ENCODE measurements at regions not wholly inside any gene's neighbourhood (a gene's known extent, or its start where the extent isn't known, plus 50 kb on each side); places are given as distances from the start of the nearest gene placed in this dataset.

DNA sequence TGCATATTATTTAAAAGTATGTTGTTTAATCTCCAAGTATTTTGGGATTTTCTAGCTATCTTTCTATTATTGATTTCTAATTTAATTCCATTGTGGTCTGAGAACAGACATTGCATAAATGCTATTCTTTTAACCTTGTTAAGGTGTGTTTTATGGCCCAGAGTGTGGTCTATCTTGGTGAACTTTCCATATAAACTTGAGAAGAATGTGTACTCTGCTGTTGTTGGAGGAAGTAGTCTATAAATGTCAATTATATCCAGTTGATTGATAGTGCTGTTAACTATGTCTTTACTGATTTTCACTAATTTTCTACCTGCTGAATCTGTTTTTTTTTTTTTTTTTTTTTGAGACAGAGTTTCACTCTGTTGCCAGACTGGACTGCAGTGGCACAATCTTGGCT lies 180.9 kb downstream of the ZNF621 start:
- DNase-seq = no peak

DNA sequence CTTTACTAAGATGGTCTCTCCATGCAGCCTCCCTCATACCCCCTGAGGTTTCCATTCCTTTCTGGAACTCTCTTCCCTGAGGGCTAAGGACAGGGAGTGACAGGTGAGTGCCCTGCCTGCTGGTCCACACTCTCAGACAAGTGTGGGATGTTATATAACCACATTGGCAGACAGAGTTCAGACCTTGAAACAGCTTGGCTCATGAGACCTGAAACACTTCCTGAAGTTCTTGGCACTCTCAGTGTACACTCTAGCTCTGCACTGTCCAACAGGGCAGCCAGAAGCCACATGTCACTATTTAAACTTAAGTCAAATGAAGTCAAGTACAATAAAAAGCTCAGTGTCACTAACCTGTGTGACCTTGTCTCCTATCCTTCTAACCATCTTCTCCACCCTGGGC lies 188.5 kb downstream of the ZNF621 start:
- no peak for DNase-seq

DNA sequence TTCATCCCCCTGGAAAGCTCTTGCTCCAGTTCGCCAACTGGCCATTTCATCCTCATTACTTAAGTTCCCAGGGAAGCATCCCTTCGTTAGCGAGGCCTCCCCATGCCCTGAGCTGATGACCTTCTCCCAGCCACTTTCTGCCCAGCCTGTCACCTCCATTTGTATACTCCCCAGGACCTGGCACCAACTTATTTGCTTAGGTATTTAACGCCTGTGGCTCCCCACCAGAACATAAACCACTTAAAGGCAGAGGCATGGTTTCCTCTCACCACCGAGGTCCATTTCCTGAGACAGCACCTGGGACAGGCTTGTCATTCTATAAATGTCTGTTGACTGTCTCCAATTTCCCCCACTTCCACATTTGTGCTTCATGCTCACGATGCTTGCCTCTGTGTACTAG lies 189.0 kb downstream of the ZNF621 start:
- DNase-seq = peak in 1 of 3 experiments; percentile 0

DNA sequence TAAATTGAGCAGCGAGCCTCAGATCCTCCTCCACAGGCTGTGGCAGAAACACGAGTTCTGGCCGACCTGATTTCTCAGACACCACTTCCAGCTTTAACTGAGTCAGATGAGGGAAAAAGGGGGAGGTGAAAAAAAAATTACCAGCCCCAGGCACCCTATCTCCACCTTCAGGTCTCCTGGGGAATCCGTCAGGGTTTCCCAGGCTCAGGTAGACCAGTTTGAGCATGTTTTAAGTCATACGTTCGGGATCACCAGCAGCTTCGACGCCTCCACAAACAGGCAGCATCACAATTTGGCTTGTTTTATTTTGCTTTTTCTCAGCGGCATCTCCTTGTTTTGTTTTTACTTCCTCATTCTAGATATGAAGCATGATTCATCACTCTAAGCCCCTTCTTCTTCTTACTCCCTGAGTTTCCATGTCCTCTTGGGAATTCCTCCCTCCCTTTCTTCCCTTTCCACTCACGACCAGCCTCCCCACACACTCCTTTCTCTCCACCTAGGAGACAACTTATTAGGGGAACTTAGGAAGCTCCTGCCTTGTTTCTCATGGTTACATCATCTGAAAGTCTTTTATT lies 190.1 kb downstream of the ZNF621 start:
- no peak for DNase-seq

DNA sequence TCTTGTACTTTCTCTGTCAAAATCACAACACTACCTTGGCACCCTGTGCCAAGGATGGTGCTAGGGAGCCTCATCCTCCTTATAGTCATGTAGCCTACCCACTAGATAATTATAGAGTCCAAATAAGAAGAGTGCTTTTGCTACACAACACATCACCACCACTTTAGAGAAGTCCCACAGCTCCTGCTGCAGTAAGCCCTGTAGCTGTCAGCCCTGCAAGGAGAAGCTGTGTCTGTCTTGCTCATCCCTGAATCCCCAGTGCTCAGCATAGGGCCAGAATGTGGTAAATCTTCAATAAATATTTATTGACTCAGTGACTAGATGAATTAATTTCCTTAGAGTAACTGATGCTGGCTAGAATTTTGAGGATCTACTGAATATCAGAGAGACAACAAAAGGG lies 190.8 kb downstream of the ZNF621 start:
- DNase-seq = no peak

DNA sequence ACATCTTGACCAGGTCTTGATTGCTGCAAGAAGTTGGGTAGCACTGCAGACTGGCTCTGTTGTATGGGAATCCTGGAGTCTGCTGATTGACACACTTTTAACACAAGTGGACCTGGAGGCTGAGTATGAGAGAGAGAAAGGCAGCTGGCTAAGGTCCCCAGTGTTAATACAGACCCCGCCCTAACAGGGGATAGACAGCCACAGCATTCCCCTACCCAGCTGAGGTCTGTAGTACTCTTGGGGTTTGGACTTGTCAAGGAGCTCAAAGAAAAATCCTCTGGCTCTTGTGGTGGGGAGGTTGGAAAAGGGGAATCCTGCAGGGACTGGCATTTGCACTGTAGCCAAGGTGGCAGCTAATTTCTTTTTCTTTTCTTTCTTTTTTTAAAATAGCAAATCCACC lies 192.7 kb downstream of the ZNF621 start:
- DNase-seq = no peak

DNA sequence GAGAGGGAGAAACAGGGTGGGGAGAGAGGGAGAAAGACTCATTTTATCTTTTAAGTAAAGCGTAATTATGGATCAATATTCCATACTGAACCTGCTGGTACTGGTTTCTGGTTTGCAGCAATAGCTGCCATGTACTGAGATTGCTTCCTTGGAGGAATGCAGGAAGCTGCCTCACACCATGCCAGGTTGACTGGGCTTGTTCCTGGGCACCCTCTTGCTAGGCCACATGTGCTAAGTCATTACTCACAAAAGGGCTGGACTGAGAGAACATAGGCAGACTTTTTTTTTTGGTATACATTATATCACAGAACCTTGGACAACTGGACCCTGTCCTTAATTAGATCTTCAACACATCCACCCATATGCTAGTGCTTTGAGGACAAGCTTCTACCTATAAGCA lies 193.4 kb downstream of the ZNF621 start:
- no peak for DNase-seq

DNA sequence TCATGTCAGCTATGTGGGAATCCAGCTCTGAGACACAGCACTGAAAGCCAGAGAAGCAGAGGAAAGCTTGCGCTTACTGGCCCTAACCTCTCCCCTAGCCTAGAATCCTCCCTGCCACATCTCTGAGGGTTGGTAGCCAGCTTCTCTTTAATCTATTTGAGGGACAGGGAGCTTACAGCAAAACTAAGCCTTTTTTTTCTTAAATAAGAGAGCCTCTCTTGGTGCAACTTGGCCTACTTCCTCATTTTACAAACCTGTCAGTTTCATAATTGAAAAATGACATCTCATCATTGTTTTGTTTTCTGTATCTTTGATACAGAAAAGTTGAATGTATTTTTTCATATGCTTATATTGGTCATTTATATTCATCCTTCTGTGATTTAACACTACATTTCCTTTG lies 193.9 kb downstream of the ZNF621 start:
- no peak for DNase-seq

DNA sequence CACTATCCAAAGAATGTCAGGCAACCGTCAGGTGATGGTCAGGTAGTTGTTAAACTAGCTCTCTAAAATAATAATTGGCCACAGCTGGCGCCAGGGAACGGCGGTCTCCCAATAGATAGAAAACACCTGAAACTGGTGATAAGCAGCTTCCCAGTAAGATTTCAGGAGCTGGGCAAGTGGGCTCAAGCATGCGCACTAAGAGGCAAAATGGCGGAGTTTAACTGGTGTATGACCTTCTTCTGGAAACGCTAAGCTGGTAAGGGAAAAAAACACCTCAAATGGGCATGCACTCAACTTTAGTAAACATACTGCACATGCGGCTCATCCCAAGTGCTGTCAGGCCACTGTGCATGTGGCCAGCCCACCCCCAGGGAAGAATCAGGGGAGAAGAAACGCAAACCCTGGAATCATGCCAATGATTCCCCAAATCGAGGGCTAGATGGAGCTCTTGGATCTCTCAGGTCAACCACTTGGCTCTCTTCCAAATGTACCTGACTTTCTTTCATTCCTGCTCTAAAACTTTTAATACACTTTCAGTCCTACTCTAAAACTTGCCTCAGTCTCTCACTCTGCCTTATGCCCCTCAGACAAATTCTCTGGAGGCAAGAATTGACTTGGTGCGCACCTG lies 195.0 kb downstream of the ZNF621 start:
- peak; percentile 17 to 71 (median 47) for DNase-seq

DNA sequence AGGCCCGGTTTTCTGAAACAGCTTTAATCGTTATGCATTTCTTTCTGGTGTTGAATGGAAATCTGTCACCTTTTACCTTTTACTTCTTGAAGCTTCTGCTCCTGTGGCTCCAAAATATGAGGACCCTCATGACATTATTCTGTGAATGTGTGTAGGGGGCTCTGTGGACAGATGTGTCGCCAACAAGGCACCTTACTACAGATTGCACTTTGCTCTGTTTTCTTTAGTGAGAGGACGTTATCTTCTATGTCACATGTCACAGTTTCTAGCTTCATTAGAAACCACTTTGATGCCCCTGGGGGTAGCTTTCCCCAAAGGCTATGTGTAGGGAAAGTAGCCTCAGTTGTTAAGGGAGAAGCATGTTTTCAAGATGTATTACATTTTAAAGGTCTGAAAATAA lies 195.6 kb downstream of the ZNF621 start:
- no peak for DNase-seq

DNA sequence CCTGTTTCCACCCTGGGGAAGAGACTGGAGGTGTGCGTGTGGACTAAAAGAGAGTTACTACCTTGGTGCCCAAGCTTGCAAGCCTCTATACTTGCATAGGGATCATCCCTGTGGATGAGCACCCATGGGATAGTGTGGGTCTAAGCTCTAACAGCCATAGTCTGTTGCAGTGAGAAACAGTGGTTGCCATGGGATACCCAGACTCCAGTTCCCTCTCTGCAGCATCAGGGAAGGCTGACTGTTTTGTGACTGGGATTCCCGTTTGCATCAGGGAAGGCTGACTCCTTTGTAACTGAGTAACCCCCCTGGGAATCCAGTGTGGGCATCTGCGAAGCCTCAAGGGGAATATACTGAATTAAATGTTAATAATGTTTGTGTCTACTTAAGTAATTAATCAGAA lies 196.1 kb downstream of the ZNF621 start:
- peak in 1 of 3 experiments; percentile 10 for DNase-seq

DNA sequence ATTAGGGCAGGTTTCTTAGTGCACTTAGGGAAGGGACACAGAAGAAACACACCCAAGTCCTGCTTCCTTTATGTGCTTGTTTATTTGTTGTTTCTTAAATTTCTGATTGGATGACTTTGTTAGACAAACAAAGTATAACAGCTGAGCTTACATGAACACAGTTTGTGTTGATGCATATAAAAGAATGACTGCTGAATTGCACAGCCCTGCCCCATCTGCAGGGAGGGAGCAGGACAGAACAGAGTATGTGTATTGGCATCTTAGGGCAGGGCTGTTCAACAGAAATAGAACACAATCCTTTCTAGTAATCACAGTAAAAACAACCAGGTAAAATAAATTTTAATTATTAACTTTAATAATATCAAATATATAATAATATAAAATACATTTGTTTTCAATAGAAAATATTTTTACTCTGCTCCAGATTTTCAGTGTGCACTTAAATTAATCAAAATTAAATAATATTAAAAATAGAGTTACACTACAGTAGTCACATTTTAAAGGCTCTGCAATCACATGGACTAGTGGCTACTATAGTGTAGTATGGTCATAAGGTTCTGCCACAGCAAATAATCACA lies 198.4 kb downstream of the ZNF621 start:
- DNase-seq = no peak

DNA sequence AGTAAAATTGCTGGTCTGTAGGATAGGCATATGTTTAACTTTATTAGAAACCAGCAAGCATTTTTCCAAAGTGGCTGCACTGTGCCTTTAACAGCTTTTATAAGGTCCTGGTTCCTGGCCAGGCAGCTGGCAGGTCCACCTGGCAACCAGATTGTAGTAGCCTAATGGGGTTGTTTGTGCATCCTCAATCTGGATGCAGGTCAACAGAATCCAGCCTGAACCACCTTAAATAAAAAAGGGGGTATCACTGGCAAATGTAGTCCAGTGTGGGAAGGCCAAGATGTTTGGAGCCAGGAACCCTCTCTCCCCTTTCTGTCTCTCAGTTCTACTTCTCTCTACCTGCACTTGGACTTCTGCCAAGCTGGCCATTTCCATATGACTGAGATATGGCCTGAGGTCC lies 200.3 kb downstream of the ZNF621 start:
- DNase-seq = peak in 1 of 3 experiments; percentile 2

DNA sequence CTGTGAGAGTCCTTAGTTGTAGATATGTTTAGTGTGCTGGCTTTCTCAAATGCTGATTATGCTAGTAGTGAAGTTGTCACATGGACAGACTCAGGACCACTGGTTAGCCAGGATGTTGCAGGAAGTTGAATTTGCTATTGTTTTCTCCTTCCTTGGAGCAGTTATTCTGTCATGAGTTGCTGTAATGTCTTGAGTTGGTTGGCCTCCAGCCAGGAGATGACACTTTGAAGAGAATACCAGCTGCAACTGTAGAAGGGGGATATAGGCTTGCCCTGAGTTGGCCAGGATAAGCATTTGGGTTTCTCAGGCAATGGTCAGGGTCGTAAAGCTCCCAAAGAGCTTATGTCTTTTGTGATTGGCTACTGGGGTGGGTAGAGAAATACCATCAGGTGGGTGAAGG lies 206.7 kb downstream of the ZNF621 start:
- no peak for DNase-seq

DNA sequence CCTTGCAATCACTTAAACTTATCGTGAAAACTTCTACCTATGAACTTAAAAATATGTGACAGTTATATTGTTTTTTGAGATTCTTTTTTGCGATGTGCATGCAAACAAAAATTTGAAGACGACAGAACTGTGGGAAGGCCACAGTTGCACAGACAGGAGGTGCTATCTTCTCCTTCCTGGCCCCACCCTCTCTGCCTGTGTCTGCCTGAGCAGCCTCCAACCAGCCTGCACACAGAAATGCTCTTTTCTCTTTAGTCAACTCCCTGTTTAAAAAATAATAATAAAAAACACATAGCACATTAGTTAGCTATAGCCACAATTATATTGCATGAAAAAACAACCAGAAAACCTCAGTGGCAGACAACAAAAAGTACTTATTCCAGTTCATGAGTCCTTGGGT lies 212.2 kb downstream of the ZNF621 start:
- no peak for DNase-seq

DNA sequence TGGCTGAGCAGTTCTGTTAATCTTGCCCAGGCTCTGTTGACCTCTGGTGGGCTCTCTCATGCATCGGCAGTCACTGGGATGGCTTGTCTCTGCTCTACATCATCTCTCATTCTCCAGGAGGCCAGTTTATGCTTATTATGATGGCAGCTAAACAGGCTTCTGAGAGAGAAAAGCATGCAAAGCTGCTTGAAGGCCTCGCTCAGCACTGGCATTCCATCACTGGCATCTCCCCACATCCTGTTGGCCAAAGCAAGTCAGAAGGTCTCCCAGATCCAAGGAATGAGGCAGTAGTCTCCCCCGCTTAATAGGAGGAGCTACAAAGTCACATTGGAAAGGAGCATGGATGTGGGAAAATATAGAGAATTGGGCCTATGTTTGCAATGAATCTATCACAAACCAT lies 212.6 kb downstream of the ZNF621 start:
- no peak for DNase-seq

DNA sequence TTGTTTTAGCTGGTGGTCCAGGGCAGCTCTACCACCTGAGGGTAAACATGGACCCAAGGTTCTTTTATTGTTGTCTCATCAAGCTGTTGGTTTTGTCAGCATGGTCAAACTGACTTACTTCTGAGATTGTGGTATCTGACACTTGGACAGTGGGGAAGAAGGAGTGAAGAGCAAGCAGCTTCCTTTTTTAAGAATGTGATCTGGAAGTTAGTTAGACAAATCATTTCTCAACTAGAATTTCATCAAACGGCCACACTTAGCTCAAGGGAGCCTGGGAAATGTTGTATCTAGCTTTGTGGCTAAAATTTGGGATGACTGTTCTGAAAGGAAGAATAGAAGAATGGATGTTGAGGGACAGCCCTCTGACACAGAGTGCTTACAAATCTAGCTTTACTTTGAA lies 215.2 kb downstream of the ZNF621 start:
- DNase-seq = no peak

DNA sequence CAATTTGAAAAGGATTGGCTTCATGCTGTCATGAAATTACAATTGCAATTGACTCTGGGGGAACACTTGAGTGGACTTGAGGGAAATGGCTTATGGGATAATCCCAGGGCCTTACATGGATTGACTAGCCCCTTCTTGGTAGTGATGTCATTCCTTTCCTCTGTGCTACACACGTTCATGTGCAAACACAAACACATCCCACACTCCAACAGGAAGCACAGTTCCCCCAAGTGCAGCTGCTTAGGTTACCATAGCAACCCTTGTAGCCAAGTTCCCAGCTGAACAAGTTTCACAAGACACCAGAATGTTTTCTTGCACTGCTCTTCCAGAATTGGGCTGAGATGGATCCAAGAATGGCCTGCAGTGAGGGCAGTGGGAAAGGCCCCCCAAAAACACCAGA lies 217.0 kb downstream of the ZNF621 start:
- DNase-seq = peak; percentile 9 to 57 (median 44)

DNA sequence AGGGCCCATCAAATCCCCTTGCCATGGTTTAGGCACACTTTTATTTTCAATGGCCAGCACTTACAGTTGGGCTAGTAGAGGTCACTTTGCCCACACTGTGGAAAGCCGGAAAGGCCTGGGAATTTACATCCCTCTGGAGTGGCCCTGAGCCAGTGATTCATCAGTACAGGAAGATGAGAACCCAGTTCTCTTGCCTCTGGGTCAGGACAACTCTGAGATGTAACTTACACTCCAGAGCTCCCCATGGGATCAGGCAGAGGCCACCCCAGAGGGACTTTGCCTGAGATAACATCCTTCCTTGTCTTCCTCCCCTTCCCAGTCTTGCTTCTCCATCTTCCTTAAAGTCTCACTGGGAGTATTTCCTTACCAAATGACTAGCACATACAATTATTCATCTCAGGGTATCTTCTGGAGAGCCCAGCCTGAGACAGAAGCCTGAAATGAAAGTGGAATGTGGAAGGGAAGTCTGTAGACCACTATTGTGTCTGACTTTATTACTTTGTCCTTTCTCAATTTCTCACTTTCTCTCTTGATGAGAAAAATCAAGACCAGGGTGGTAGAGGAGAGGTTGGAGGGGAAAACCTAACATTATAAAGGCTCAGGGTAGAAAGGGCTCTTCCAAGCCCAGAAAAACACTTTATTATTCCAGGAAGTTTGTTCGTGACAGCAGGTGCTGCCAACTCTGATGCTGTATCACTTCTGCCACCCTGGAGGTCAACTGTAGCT lies 220.8 kb downstream of the ZNF621 start:
- no peak for DNase-seq

DNA sequence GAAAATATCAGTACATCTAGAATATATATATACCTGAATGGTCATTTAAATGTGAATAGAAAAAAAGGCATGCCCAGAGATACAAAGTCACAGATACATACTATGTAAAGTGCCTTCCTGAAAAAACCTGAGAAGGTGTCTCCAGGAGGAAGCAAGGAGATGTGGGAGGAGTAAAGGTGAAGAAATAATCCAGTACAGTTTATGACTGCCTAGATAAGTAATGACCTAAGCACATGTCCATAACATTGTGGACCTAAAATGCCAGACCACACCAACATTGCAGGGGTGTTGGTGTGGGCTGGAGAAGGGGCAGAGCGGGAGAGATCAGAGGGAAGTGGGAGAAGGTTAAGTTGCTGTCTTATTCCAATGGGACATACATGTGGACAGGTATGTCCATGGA lies 226.9 kb downstream of the ZNF621 start:
- DNase-seq = no peak

DNA sequence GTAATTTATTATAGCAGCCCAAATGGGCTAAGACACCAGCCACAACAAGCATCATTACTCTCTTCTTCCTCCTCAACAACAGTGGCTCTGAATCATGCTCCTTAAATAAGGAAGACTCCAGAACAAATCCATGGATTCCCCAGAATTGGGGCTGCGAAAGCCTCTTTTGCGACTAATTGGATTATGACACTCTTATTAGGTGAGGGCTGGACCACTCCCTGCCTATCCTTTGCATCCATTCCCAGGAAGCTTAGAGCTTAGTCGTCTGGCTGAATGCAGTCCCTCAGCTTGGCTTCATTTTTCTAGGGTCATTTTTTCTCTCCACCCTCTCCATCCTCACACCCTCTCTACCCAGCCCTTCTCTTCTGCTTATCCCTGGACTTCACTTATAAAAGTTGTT lies 227.7 kb downstream of the ZNF621 start:
- no peak for DNase-seq

DNA sequence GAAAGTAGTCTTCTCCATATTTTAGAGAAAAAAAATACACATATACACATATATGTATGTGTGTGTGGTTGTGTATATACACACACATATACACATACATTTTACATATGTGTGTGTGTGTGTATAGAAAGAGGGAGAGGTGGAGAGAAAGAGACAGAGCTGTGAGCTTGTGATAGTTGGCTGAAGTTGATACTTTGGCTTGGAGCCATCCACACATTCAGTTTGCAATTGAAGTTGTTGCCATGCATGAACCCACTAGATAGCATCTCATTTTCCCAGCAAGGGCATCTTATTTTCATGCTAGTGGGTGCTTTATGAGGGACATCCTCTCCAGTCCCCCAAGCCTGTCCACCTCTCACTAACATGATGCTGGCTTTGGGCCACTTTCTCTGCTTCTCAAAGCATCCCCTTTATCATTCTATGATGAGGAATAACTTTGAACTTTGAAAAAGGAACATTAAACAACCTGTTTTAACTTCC lies 228.6 kb downstream of the ZNF621 start:
- DNase-seq = no peak

DNA sequence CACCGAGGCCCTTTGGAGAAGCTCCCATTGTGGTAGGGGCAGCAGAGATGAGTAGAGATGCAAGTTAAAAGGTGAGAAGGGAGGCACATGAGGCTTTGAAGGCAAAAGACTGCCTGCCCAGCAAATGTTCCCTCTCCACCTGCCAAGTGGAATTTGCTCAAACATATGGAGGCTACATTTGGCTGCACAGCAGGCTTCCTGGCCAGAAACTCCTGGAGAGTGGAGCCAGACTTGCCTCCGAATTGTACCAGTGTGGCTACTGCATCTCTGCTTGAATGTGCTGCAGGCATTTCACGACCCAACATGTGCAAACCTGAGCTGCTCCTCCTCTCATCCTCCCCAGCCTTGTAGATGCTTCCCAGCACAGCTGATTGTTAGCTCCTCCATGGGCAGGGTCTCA lies 229.2 kb downstream of the ZNF621 start:
- DNase-seq = no peak

DNA sequence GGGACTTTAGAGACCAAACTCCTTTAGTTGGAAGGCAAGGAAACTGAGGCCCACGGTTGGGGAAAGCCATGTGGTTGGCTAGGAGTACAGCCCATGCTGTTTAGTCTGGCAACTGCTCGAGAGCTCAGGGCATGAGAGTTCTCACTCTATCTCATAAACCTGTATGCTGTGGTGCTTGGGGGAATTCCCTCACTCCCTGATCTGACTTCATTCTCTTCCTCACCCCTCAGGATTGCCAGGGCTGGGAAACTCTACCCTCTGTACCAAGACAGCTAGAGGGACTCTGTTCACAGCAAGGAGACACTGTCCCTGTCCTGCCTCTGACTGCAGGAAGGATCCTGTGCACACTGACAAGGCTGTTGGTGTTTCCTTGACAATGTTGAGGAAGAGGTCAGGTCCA lies 230.2 kb downstream of the ZNF621 start:
- DNase-seq = no peak
